Skeletal muscle cell (primary cell): ENCODE measurements at regions not wholly inside any gene's neighbourhood (a gene's known extent, or its start where the extent isn't known, plus 50 kb on each side); places are given as distances from the start of the nearest gene placed in this dataset.

Experiments
- DNase-seq: peaks from one replicate; pipeline ENCODE4 v3.0.0-alpha.2; 2010; ENCODE audit warnings: low read depth
- H3K4me3 ChIP-seq: 2 replicates; pipeline ENCODE4 v1.5.1; 2011; ENCODE audit warnings: low read depth, mild to moderate bottlenecking, control low read depth, low read length, moderate library complexity

DNA sequence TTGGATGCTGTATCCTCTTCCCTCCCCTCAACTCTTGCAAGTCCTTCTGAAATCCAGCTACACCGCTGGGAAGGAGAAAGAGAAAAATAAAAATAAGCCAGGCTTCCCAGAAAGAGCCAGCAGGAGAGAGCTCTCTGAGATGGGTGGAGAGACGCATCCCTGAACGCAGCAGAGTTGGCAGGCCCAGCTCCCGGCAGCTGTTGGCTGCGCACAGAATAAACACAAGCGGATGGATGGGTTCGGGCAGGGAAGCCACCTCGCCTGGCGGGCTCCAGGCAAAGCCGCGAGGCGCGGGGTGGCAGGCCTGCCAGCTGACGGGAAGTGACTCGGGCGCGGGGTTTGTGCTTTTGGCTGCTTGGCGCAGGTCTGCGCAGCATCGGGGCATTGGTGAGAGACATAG, 537.7 kb downstream of the MIAT start:
- no peak overlapping the region for H3K4me3 ChIP-seq
- no peak for DNase-seq

GRCh38 chr22:27195494-27195893, 538.1 kb downstream of the MIAT start:
- no peak for DNase-seq

GRCh38 chr22:27196606-27197005, 539.2 kb downstream of the MIAT start:
- no peak for DNase-seq
- no peak overlapping the region for H3K4me3 ChIP-seq

More at GRCh38 chr22:27195494-27195893, 538.1 kb downstream of the MIAT start:
- H3K4me3 ChIP-seq, result no peak overlapping the region

DNA sequence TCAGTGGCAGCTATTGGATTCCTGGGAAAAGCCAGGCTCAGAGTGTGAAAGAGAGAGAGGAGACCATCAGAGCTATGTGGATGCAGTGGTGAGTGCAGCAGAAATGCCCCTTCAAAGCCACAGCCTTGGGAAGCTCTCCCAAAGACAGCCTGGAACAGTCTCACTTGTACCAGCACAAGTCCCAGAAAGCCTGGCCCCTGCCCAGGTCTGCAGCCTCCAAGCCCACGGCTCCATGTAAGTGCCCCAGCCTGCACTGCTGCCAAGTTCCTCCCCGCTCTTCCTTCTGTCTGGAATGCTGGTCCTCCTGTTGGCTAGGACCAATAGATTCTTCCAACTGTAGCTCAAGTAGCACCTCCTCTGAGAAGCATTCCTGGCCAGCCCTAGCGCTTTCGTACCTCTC, 539.7 kb downstream of the MIAT start:
- no peak overlapping the region for H3K4me3 ChIP-seq
- no peak for DNase-seq

DNA sequence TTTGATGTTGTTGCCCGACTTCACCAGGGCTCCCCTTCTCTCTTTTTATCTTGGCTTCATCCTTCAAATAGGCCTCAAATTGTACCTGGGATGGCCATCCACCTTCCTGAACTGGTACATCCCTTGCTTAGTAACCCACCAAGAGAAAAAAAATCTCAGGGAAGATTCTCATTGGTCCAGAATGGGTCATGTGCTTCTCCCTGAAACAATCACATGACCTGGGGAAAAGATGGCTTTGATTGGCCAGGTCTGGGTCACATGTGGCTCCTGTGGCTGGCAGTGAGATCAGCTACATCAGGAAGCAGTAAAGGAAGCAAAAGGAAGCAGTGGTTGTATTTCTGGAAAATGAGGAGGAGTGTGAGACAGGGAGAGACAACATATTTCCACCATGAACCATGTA, 540.2 kb downstream of the MIAT start:
- no peak for DNase-seq
- no peak overlapping the region for H3K4me3 ChIP-seq

GRCh38 chr22:27198518-27199035, 541.2 kb downstream of the MIAT start:
- no peak overlapping the region for H3K4me3 ChIP-seq
- no peak for DNase-seq

GRCh38 chr22:27199354-27199753, 542.0 kb downstream of the MIAT start:
- H3K4me3 ChIP-seq, result no peak overlapping the region
- no peak for DNase-seq

GRCh38 chr22:27201276-27201675, 543.9 kb downstream of the MIAT start:
- no peak for DNase-seq

GRCh38 chr22:27201741-27202140, 544.4 kb downstream of the MIAT start:
- DNase-seq, result no peak
- H3K4me3 ChIP-seq, result no peak overlapping the region

More at GRCh38 chr22:27201276-27201675, 543.9 kb downstream of the MIAT start:
- H3K4me3 ChIP-seq, result no peak overlapping the region

DNA sequence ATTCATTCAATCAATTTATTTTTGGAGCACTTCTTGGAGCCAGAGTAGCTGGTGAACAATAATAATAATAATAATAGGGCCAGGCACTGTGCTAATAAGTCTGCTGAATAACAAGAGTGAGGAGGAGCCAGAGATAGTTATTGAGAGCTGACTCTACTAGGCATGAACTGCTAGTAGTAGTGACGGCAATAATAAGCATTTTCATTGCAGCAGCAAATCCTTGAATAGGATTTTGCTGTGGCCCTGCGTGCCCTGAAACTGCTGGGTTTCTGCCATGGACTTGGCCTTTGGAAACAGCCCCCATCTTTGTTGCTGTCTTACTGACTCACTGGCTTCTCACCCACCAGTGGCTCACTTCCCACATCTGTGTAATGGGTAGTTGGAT, 545.9 kb downstream of the MIAT start:
- no peak overlapping the region for H3K4me3 ChIP-seq
- DNase-seq, result no peak

GRCh38 chr22:27204280-27204679, 546.9 kb downstream of the MIAT start:
- no peak for DNase-seq
- no peak overlapping the region for H3K4me3 ChIP-seq

GRCh38 chr22:27204817-27205216, 547.4 kb downstream of the MIAT start:
- H3K4me3 ChIP-seq, result no peak overlapping the region
- DNase-seq, result no peak

DNA sequence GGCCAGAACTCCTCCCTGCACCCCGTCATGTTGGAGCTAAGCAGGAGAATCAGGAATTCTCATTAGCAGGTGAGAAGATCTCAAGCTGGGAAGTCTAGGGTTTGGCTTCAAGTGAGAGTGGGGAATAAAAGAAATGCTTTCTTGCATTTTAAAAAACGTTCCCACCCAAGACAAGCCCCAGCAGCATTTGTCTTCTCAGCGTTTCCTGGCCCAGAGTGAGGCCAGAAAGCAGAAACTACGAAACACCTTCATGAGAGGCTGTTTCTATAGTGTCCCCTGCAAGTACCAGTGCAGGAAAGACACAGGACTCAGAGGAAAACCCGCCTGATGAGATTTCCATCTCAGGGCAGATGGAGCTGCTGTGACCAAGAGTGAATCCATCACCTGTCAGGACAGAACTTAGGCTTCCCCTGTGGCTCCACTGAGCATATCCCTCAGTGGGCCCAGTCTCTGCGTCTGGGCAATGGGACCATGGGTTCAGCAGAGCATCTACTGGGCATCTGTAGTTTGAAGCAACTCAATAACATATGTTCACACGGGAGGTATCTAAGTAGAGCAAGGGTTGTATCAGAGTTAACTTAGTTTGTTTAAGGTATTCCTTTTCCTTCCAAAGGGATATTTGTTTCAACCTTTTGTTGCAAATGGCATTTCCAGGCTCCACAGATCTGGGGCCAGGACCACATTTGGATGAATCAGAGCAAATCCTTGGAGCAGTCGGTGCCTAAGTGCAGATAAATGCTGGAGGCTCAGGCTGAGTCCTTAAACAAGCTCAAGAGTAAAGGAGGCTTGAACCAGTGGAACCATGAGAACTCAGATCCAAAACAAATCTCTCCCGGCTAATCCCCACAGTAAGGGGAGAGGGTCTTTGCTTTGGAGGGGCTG, 548.3 kb downstream of the MIAT start:
- no peak for DNase-seq
- H3K4me3 ChIP-seq, result no peak overlapping the region

DNA sequence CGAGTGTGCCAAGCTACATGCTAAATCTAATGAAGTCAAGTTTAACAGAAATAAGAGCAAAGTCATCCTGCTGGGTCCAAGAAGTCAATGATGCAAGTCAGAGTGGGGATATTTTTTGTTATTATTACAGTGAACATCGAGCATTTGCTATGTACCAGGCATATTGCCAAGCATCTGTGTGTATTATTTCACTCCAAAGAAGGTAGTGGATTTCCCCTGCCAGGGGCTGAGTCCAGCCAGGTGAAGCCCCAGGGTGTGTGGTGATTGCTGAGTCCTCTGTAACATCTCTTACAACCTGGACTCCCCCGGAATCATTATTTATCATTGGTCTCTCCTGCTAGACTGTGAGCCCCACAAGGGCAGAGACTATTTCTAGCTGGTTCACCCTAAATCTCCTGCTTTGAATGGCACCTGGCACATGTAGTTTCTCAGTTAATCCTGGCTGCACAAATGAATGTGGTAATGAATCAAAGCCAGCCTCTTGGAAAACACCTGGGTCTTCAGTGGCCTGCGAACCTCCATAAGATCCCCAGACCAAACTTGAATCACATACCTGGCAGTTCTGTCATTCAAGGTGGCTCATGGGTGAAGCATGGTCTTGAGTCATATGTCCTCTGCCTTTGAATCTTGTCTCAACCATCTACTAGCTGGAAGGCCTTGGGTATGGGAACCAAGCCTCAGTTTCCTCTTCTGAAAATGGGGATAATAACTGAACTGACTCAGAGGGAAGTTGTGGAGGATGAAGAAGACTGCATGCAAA, 549.2 kb downstream of the MIAT start:
- H3K4me3 ChIP-seq, result no peak overlapping the region
- DNase-seq, result no peak

DNA sequence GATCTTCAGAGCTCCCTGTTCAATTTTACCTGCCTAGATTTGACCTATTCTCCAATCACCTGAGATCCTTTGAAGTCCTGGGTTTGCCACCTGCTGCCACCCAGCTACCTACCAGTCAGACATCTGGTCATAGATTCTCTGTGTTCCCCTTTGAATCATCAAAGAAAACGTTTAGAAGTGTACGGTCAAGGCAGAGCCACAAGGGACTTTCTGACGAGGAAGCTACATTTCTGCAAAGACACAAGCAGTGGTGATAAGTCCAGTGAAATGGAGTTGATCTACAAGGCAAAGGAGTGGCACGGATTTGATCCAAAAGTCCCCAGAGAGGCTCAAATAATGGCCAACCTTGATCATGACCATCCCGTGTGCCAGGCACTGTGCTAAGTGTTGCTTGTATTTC, 549.9 kb downstream of the MIAT start:
- H3K4me3 ChIP-seq, result no peak overlapping the region
- DNase-seq, result no peak

GRCh38 chr22:27207907-27208306, 550.5 kb downstream of the MIAT start:
- DNase-seq, result no peak
- H3K4me3 ChIP-seq, result no peak overlapping the region

- no peak overlapping the region for H3K4me3 ChIP-seq
- no peak for DNase-seq
These were observed 552.8 kb downstream of the MIAT start for GRCh38 chr22:27210111-27210730.

DNA sequence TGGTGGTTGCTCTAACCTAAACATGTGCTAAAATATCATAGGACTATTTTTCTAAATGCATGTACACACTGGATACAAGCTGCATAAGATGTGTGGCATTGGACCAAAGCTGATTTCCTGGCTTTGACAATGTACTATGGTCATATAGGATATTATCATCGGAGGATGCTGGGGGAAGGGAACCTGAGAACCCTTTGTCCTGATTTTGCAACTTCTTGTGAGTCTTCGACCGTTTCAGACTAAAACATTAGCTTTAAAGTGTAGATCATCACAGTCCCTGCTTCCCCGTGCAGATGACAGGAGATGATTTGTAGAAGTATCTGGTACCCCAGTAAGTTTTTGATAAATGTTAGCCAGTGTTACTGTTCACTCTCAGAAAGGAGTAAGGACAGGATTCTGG, 554.7 kb downstream of the MIAT start:
- H3K4me3 ChIP-seq, result no peak overlapping the region
- no peak for DNase-seq

- peak; percentile 99 for DNase-seq
- H3K4me3 ChIP-seq, result no peak overlapping the region
These were observed 555.3 kb downstream of the MIAT start for GRCh38 chr22:27212617-27213177.

DNA sequence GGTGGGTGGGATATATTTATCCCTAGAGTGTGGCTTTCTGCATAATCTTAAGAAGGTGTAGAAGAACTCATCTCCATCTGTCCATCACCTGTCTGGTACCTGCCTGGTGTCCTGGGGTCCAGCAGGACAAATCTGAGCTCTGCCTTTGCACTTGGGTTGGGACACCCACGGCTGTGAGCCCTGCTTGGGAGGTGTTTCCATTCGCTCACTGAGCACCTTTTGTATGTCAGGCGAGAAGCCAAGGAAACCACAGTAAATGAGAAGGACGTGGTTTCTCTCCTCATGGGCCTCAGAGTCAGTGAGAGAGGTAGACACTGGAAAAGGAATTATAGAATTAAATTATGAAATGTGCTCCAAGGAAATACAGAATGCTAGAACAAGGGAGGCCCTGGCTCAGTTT, 555.9 kb downstream of the MIAT start:
- H3K4me3 ChIP-seq, result no peak overlapping the region
- DNase-seq, result no peak
